Sigmoid colon (tissue), 6 donors: ENCODE measurements at regions not wholly inside any gene's neighbourhood (a gene's known extent, or its start where the extent isn't known, plus 50 kb on each side); places are given as distances from the start of the nearest gene placed in this dataset.

Source experiments
- DNase-seq: peaks from one replicate; pipeline ENCODE4 v3.0.0-alpha.2; 2019
- H3K27ac ChIP-seq, 4 donors: fragments of 200-600 bp; sonication (generic); one replicate each; pipeline ENCODE4 v1.5.1; 2016 to 2019; ENCODE audit warnings: mild to moderate bottlenecking in 1 of 4
- H3K27me3 ChIP-seq, 3 donors: fragments of 200-600 bp; sonication (generic); one replicate each; pipeline ENCODE4 v1.5.1; 2019; ENCODE audit warnings: mild to moderate bottlenecking in 1 of 3
- H3K36me3 ChIP-seq, 4 donors: fragments of 200-600 bp; sonication (generic); one replicate each; pipeline ENCODE4 v1.5.1; 2016 to 2019
- H3K4me1 ChIP-seq, 4 donors: fragments of 200-600 bp; sonication (generic); one replicate each; pipeline ENCODE4 v1.5.1; 2017 to 2019
- H3K4me3 ChIP-seq, 4 donors: fragments of 200-600 bp; sonication (generic); one replicate each; pipeline ENCODE4 v1.5.1; 2017 to 2019; ENCODE audit warnings: mild to moderate bottlenecking in 2 of 4, moderate library complexity in 1 of 4
- H3K9me3 ChIP-seq, 4 donors: fragments of 200-600 bp in 3 of 4; sonication (generic) in 3 of 4; one replicate each; pipeline versions ENCODE4 v1.5.1 to v1.6.1; 2013 to 2019
- EP300 ChIP-seq, 4 donors: sonication (generic); formaldehyde crosslinking; IDR thresholded peaks; one replicate each; pipeline ENCODE4 v1.6.1; 2017; ENCODE audit warnings: antibody characterized with exemption in 4 of 4
- POLR2A ChIP-seq, 2 donors: fragments of 450-650 bp; IDR thresholded peaks; one replicate each; pipeline ENCODE4 v1.6.1; 2016; ENCODE audit warnings: antibody characterized with exemption in 2 of 2, mild to moderate bottlenecking in 2 of 2, moderate library complexity in 2 of 2
- POLR2AphosphoS5 ChIP-seq, 4 donors: sonication (generic); formaldehyde crosslinking; IDR thresholded peaks; one replicate each; pipeline ENCODE4 v1.6.1; 2017; ENCODE audit warnings: antibody characterized with exemption in 4 of 4
- WGBS, 2 donors: extraction: QIAGEN DNeasy Blood & Tissue Kit; methylation state at CpG; one replicate each; pipeline ENCODE4 v1.1.7; 2013; 5-methylcytosine and 5-hydroxymethylcytosine counted together
- intact Hi-C: fragments of 100-400 bp; cut with DNase I; formaldehyde crosslinking; loops from one replicate; pipeline ENCODE4 v1.15.1; 2023
- TF ChIP-seq, protein P1 (sequence below), 4 experiments: fragments of 450-650 bp in 3 of 4; fragments of 200-600 bp in 1 of 4; IDR thresholded peaks; one replicate each; pipeline ENCODE4 v1.5.1; 2016 to 2019; ENCODE audit warnings: antibody characterized with exemption in 4 of 4, mild to moderate bottlenecking in 3 of 4, moderate library complexity in 2 of 4
- donor health status: healthy with polysubstance abuse.
- donor health status: healthy.

DNA sequence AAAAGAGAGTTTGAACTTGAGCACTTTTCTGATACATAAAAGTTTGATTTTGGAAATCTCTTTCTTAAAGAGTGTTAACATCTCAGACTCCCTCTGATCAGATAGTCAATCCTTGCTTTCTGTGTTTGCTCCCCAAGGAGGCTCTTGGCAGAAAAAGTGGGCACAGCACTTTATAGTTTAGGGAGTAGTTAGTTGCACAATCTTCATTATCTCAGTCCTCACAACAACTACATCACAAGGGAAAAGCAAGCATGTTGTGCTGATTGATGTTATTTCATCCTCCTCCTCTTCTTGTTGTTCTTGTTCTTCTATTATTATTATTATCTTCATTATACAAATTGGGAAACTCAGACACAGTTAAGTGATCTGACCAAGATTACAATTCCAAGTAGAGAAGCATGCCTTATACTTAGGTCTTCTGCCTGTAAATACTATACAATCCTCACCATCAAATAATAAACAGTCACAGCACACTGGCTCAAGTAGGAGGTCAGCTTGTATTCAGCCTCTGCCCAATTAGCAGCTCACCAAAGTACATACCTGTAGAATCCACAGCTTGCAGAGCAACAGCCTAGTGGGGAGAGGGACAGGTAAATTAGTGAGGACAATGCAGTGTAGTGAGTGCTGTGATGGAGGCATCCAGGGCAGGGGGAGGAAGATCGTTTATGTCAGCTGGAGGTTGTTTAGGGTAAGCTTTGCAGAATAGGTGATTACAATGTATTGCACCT is 304.1 kb upstream of the MME start:
- 42 to 53% methylated on average over 1 of the region's 1 CpG for WGBS, 2 donors
- no peak overlapping the region for H3K27ac ChIP-seq
- no peak for DNase-seq
- no peaks in the 10 kb centered on the region for H3K36me3 ChIP-seq
- no peak overlapping the region for H3K4me3 ChIP-seq
- intact Hi-C loops = no loop called here
- TF ChIP-seq, protein P1, sequence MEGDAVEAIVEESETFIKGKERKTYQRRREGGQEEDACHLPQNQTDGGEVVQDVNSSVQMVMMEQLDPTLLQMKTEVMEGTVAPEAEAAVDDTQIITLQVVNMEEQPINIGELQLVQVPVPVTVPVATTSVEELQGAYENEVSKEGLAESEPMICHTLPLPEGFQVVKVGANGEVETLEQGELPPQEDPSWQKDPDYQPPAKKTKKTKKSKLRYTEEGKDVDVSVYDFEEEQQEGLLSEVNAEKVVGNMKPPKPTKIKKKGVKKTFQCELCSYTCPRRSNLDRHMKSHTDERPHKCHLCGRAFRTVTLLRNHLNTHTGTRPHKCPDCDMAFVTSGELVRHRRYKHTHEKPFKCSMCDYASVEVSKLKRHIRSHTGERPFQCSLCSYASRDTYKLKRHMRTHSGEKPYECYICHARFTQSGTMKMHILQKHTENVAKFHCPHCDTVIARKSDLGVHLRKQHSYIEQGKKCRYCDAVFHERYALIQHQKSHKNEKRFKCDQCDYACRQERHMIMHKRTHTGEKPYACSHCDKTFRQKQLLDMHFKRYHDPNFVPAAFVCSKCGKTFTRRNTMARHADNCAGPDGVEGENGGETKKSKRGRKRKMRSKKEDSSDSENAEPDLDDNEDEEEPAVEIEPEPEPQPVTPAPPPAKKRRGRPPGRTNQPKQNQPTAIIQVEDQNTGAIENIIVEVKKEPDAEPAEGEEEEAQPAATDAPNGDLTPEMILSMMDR (IDR thresholded peaks at IDR 0.05) = no peak
- no peaks in the 10 kb centered on the region for H3K9me3 ChIP-seq
- no peaks in the 10 kb centered on the region for H3K27me3 ChIP-seq
- H3K4me1 ChIP-seq = no peaks in the 10 kb centered on the region

DNA sequence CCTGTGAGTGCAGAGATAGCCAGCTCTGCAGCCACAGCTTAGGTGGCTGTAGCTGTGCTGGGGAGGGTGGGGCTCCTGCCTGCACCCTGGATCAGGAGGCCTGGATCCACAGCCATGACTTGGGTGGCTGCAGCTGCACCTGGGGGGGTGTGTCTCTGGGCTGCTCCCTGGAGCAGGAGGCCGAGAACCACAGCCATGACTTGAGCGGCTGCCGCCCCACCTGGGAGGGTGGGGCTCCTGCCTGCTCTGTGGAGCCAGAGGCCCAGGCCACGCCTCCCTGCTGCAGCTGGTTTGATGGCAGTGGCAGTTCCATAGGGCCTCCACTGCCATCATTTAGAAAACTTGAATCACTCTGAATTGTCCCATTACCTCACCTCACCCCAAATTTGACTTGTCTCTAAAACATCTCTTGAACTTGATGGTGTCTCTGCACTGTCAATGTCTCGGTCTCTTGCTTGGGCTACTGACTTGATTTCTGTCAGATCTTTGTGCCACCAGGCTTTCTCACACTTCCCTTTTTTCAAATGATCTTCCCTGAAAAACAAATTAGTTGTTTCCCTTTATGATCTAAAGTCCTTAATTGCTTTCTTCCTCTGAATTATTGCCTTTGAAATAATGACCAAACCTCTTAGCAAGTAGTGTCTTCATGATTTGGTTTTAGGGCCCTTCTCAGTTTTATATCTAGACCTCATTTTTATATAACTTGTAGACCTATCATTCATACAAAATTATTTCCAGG is 313.2 kb upstream of the MME start:
- Histone ChIP-seq H3K27ac (no peak overlapping the region), H3K36me3 (no peaks in the 10 kb centered on the region), H3K27me3 (no peaks in the 10 kb centered on the region), H3K9me3 (no peaks in the 10 kb centered on the region), H3K4me3 (no peak overlapping the region), H3K4me1 (no peaks in the 10 kb centered on the region)
- DNase-seq = no peak
- no peak for TF ChIP-seq POLR2AphosphoS5 (IDR thresholded peaks at IDR 0.05)
- no peak for TF ChIP-seq POLR2A (IDR thresholded peaks at IDR 0.05)
- no peak for TF ChIP-seq EP300 (IDR thresholded peaks at IDR 0.05)
- TF ChIP-seq, protein P1 (IDR thresholded peaks at IDR 0.05) = no peak
- intact Hi-C loops = loop anchor here (10.0 kb wide), 1 partner anchor 558 kb away; no protein-coding TSS in a partner anchor
- WGBS, 2 donors = 40 to 54% methylated on average over 5 of the region's 5 CpGs

DNA sequence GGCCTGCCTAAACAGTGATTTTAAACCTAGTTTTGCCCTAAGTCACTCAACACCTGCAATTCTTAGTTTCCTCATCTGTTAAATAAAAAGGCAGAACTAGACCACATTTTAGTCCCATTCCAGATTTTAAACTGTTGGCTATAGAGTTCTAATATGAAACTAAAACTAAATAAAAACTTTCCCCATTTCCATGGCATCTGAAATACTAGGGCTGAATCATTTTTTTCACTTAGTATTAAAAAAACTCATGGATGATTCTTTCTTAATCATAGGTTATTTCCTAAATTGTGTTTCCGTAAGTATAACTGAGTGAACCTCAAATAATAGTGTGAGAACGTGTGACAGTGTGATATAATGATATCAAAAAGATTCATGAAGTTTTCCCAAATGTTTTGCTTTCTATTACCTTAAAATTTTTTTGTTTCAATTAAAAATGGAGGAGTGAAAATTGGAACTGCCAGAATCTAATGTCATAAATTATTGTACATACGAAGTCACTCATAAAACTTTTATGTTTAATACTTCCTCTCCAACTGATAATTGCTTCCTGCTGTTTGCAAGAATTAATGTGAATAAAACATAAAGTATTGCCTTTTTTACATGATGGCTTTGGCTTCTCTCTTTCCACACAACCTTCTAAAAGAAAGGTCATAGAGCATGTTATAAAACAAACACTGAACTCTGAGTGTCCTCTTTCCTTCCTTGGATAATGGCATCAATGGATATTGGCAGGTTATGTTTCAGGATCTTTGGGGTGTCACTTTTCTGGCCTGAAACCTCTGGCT is 315.1 kb upstream of the MME start:
- DNase-seq = no peak
- H3K4me3 ChIP-seq = no peak overlapping the region
- intact Hi-C loops = loop anchor here (10.0 kb wide), 1 partner anchor 560 kb away; no protein-coding TSS in a partner anchor
- no peak for TF ChIP-seq EP300 (IDR thresholded peaks at IDR 0.05)
- TF ChIP-seq POLR2AphosphoS5 (IDR thresholded peaks at IDR 0.05) = no peak
- TF ChIP-seq, protein P1 (IDR thresholded peaks at IDR 0.05) = no peak
- no peak for TF ChIP-seq POLR2A (IDR thresholded peaks at IDR 0.05)
- no peaks in the 10 kb centered on the region for H3K4me1 ChIP-seq
- H3K9me3 ChIP-seq = no peaks in the 10 kb centered on the region
- no peaks in the 10 kb centered on the region for H3K27me3 ChIP-seq
- H3K27ac ChIP-seq = no peak overlapping the region
- WGBS, 2 donors = 65 to 66% methylated on average over 3 of the region's 3 CpGs
- H3K36me3 ChIP-seq = no peaks in the 10 kb centered on the region

DNA sequence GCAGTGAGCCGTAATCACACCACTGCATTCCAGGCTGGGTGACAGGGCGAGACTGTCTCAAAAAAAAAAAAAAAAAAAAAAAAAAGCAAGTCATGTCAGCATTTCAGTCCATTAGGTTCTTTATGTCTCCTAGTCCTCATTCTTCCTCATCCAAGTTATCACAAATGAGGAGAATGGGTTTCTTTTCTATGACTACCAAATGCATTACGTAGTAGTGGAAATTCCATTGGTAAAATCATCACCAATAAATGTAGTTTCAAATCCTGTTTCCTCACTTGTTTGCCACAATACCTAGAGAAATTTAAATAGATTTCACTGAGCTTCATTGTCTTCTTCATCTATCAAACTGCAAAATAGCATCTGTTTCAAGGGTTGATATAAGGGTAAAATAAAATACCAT is 317.6 kb upstream of the MME start:
- WGBS, 2 donors = 93% methylated on average over 3 of the region's 3 CpGs

More for the DNA sequence above, 317.6 kb upstream of the MME start:
- DNase-seq = no peak
- TF ChIP-seq EP300 (IDR thresholded peaks at IDR 0.05) (no peak), POLR2A (IDR thresholded peaks at IDR 0.05) (no peak), POLR2AphosphoS5 (IDR thresholded peaks at IDR 0.05) (no peak)
- TF ChIP-seq, protein P1 (IDR thresholded peaks at IDR 0.05) = no peak
- Histone ChIP-seq H3K9me3 (no peaks in the 10 kb centered on the region), H3K4me1 (no peaks in the 10 kb centered on the region), H3K36me3 (no peaks in the 10 kb centered on the region), H3K27me3 (no peaks in the 10 kb centered on the region), H3K27ac (no peak overlapping the region), H3K4me3 (no peak overlapping the region)
- intact Hi-C loops = loop anchor here (10.0 kb wide), 1 partner anchor 562 kb away; no protein-coding TSS in a partner anchor
